Astrocyte of the cerebellum (primary cell): ENCODE measurements at regions not wholly inside any gene's neighbourhood (a gene's known extent, or its start where the extent isn't known, plus 50 kb on each side); places are given as distances from the start of the nearest gene placed in this dataset.

ENCODE experiments used
- DNase-seq: peaks from one replicate; pipeline ENCODE4 v3.0.0-alpha.2; 2011; ENCODE audit warnings: low read depth
- H3K4me3 ChIP-seq: 2 replicates; pipeline ENCODE4 v1.5.1; 2011; ENCODE audit warnings: mild to moderate bottlenecking, low read depth, low read length, moderate library complexity
- in situ Hi-C: cut with HindIII; loops from 2 replicates; pipeline ENCODE4 v1.10.0; 2017; ENCODE audit warnings: low sequenced_read_pairs
- TF ChIP-seq, protein P1 (sequence below): IDR thresholded peaks from 2 replicates; pipeline ENCODE4 v1.5.1; 2012; ENCODE audit warnings: low read length, low read depth, moderate library complexity, mild to moderate bottlenecking; ENCODE audit errors: missing control alignments

DNA sequence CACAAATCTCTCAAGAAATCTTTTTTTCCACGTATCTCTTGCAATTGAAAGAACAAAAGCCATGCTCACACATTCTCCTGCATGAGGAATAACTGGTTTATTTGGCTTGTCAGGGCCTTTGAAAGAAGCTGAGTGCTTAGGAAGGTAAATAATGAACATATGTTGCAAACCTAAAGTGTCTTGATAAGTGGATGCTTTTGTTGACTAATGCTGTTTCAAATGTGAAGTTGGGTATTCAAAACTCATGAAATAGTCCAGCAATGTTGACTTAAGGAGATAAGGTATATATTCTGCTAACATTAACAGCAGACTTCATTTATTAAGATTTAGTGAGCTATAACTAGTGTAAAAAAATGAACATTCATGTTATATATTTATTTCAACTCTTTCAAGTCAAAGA, 1792.7 kb upstream of the MIR17HG start:
- in situ Hi-C loops, result no loop called here
- H3K4me3 ChIP-seq, result no peak overlapping the region
- no peak for DNase-seq
- TF ChIP-seq, protein P1, sequence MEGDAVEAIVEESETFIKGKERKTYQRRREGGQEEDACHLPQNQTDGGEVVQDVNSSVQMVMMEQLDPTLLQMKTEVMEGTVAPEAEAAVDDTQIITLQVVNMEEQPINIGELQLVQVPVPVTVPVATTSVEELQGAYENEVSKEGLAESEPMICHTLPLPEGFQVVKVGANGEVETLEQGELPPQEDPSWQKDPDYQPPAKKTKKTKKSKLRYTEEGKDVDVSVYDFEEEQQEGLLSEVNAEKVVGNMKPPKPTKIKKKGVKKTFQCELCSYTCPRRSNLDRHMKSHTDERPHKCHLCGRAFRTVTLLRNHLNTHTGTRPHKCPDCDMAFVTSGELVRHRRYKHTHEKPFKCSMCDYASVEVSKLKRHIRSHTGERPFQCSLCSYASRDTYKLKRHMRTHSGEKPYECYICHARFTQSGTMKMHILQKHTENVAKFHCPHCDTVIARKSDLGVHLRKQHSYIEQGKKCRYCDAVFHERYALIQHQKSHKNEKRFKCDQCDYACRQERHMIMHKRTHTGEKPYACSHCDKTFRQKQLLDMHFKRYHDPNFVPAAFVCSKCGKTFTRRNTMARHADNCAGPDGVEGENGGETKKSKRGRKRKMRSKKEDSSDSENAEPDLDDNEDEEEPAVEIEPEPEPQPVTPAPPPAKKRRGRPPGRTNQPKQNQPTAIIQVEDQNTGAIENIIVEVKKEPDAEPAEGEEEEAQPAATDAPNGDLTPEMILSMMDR, result no peak

DNA sequence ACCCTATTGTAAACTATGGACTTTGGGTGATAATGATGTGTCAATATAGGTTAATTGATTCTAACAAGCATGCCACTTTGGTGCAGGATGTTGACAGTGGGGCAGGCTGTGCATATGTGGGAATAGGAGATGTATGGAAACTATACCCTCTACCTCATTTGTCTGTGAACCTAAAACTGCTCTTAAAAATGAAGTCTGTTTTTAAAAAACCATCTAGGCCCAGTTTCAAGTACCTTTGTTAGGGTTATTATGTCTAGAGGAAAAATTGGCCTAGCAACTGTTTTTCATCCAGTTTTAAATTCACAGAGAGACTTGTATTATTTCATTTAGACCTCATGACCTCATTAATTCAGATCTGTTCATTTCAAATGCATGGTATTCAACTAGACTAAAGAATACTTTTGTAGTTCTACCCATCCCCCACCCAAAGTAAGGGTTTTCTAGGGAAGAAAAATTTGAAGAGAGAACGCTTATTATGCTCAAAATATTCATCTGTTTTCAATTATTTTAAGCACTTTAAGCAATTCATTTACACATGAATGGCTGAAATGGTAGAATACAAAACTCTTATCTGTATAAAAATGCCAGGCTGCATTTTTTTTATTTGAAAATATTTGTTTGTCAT, 1781.9 kb upstream of the MIR17HG start:
- peak; percentile 13 for DNase-seq
- no peak overlapping the region for H3K4me3 ChIP-seq
- TF ChIP-seq, protein P1, result no peak
- in situ Hi-C loops, result no loop called here

DNA sequence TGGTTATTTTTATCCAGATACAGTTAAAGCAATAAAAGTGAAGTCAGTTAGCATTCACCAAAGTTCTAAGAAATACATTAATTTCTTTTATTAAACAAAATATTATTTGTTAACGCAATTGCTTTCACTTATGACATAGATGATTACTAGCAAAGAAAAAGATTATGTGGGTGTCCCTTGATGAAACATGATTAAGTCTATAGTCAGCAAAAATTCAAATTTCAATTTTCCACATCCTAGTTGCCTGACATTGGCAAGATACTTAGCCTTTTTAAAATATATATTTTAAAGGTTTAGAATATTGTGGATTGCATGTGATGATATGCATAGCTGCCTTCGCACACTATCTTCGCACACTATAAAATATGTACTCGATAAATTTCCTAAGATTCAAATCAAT, 1780.5 kb upstream of the MIR17HG start:
- H3K4me3 ChIP-seq, result no peak overlapping the region
- no peak for DNase-seq
- in situ Hi-C loops, result no loop called here
- TF ChIP-seq, protein P1, result no peak

DNA sequence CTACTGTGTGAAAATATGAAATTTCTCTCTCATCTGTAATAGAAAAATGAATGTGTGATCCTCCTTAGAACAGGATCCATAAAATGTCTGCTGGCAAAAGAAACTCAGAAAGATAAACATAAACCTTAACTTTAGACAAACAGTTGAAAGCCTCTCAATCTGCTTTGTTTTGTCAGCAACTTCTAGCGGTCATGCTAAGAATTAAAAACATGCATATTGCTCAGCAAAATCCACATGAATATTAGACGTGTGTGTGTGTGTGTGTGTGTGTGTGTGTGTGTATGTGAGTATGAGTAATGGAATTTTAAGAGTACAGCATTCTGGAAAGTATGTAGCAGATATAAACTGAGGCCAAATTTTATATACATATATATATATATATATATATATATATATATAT, 1779.2 kb upstream of the MIR17HG start:
- TF ChIP-seq, protein P1, result no peak
- no peak overlapping the region for H3K4me3 ChIP-seq
- in situ Hi-C loops, result no loop called here
- no peak for DNase-seq

DNA sequence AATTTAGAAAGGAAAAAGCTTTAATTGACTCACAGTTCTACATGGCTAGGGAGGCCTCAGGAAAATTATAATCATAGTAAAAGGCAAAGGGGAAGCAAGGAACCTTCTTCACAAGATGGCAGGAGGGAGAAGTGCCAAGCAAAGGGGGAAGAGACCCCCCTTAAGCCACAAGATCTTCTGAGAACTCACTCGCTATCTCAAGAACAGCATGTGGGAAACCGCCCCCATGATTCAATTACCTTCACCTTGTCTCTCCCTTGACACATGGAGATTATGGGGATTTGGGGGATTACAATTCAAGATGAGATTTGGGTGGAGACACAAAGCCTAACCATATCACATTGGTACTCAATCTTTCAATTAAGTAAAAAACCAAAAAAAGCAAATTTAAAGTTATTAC, 1778.7 kb upstream of the MIR17HG start:
- H3K4me3 ChIP-seq, result no peak overlapping the region
- no peak for DNase-seq
- TF ChIP-seq, protein P1, result no peak
- in situ Hi-C loops, result no loop called here

DNA sequence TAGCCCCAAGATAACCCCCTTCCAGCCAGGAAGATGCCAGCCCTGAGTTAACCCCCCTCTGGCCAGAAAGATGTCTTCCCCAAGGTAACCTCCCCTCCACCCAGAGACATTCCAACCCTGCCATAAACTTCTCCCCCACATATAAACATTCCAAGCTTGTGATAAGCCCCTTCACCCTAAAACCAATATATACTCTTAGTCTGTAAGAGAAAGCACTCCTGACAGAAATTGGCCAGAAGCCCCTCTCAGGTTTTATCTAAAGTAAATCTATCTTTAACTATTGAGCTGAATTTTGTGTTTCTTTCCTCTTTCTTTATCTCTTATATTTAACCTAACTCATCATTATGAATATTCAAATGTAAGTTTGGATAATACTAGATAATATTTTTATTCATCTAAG, 1775.8 kb upstream of the MIR17HG start:
- DNase-seq, result no peak
- no peak overlapping the region for H3K4me3 ChIP-seq
- TF ChIP-seq, protein P1, result no peak
- in situ Hi-C loops, result no loop called here
